ENCODE measurements at regions not wholly inside any gene's neighbourhood (a gene's known extent, or its start where the extent isn't known, plus 50 kb on each side); places are given as distances from the start of the nearest gene placed in this dataset.

DNA sequence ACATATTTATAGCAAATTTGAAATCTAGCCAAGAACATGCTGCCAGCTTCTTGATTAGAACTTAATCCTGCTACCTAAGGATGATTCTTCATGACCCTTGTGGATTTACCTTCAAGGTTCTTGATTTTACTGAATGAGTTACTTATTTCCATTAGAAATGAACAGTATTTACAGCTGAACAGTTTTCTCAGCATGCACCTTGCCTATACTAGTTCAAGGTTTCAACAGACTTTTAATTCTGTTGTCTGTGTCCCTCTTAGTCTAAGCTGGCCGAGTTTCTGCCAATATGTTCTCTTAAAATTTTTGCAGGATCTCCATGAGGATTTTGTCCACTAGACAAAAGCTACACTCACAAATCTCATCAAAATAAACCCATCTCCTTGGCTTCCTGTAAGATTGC lies 188.8 kb upstream of the ST8SIA4 start:
- no peak overlapping the region for H3K4me2 ChIP-seq (ENCODE audit: insufficient read depth, low read length)
- H3K27me3 ChIP-seq (ENCODE audit: insufficient read depth, low read length, poor library complexity), result no peaks in the 10 kb centered on the region
- H3K4me3 ChIP-seq (ENCODE audit: low read depth in 1 of 2, low read length in 2 of 2), result no peak overlapping the region
- H3K4me1 ChIP-seq (ENCODE audit: insufficient read depth, low read length), result no peaks in the 10 kb centered on the region
- H3K79me2 ChIP-seq (ENCODE audit: insufficient read depth, low read length), result no peaks in the 10 kb centered on the region
- no peaks in the 10 kb centered on the region for H3K36me3 ChIP-seq (ENCODE audit: insufficient read depth, low read length)
- no peak overlapping the region for H2AFZ ChIP-seq (ENCODE audit: low read depth, low read length)
- no peak for DNase-seq
- no peak overlapping the region for H3K27ac ChIP-seq (ENCODE audit: low read length)
- no peaks in the 10 kb centered on the region for H3K9me3 ChIP-seq (ENCODE audit: insufficient read depth, low read length, severe bottlenecking)
- no peak for TF ChIP-seq CTCF (IDR thresholded peaks at IDR 0.05; ENCODE audit: borderline replicate concordance, extremely low read depth, low read length, poor library complexity, severe bottlenecking)
- no peak overlapping the region for H3K9ac ChIP-seq (ENCODE audit: low read depth, low read length)
- ATAC-seq (ENCODE audit: insufficient read depth, low read depth), result no peak
- H4K20me1 ChIP-seq (ENCODE audit: insufficient read depth, low read length), result no peaks in the 10 kb centered on the region

GRCh38 chr5:101084353-101084752 lies 181.3 kb upstream of the ST8SIA4 start:
- Histone ChIP-seq H3K36me3 (ENCODE audit: insufficient read depth, low read length) (no peaks in the 10 kb centered on the region), H3K4me3 (ENCODE audit: low read depth in 1 of 2, low read length in 2 of 2) (no peak overlapping the region)
- no peak for ATAC-seq (ENCODE audit: insufficient read depth, low read depth)

GRCh38 chr5:101080462-101081240 lies 177.6 kb upstream of the ST8SIA4 start:
- H3K79me2 ChIP-seq (ENCODE audit: insufficient read depth, low read length), result no peaks in the 10 kb centered on the region
- no peak overlapping the region for H3K4me3 ChIP-seq (ENCODE audit: low read depth in 1 of 2, low read length in 2 of 2)
- H3K36me3 ChIP-seq (ENCODE audit: insufficient read depth, low read length), result no peaks in the 10 kb centered on the region
- no peak overlapping the region for H2AFZ ChIP-seq (ENCODE audit: low read depth, low read length)
- no peaks in the 10 kb centered on the region for H4K20me1 ChIP-seq (ENCODE audit: insufficient read depth, low read length)
- DNase-seq (no peak), ATAC-seq (ENCODE audit: insufficient read depth, low read depth) (no peak)
- no peaks in the 10 kb centered on the region for H3K9me3 ChIP-seq (ENCODE audit: insufficient read depth, low read length, severe bottlenecking)
- H3K4me2 ChIP-seq (ENCODE audit: insufficient read depth, low read length), result no peak overlapping the region
- no peak overlapping the region for H3K9ac ChIP-seq (ENCODE audit: low read depth, low read length)
- no peaks in the 10 kb centered on the region for H3K4me1 ChIP-seq (ENCODE audit: insufficient read depth, low read length)
- TF ChIP-seq CTCF (IDR thresholded peaks at IDR 0.05; ENCODE audit: borderline replicate concordance, extremely low read depth, low read length, poor library complexity, severe bottlenecking), result no peak
- no peak for TF ChIP-seq EZH2 (IDR thresholded peaks at IDR 0.05; ENCODE audit: borderline replicate concordance, low read depth, low read length, severe bottlenecking)
- H3K27me3 ChIP-seq (ENCODE audit: insufficient read depth, low read length, poor library complexity), result no peaks in the 10 kb centered on the region
- no peak overlapping the region for H3K27ac ChIP-seq (ENCODE audit: low read length)

More at GRCh38 chr5:101084353-101084752, 181.3 kb upstream of the ST8SIA4 start:
- no peak for DNase-seq
- no peak overlapping the region for H3K4me2 ChIP-seq (ENCODE audit: insufficient read depth, low read length)
- no peaks in the 10 kb centered on the region for H3K9me3 ChIP-seq (ENCODE audit: insufficient read depth, low read length, severe bottlenecking)
- H2AFZ ChIP-seq (ENCODE audit: low read depth, low read length), result no peak overlapping the region; the same call in 1 of the 2 replicates
- no peak for TF ChIP-seq CTCF (IDR thresholded peaks at IDR 0.05; ENCODE audit: borderline replicate concordance, extremely low read depth, low read length, poor library complexity, severe bottlenecking)
- no peak for TF ChIP-seq EZH2 (IDR thresholded peaks at IDR 0.05; ENCODE audit: borderline replicate concordance, low read depth, low read length, severe bottlenecking)
- no peaks in the 10 kb centered on the region for H4K20me1 ChIP-seq (ENCODE audit: insufficient read depth, low read length)
- H3K27me3 ChIP-seq (ENCODE audit: insufficient read depth, low read length, poor library complexity), result no peaks in the 10 kb centered on the region
- no peak overlapping the region for H3K27ac ChIP-seq (ENCODE audit: low read length)
- no peaks in the 10 kb centered on the region for H3K4me1 ChIP-seq (ENCODE audit: insufficient read depth, low read length)
- no peak overlapping the region for H3K9ac ChIP-seq (ENCODE audit: low read depth, low read length)
- no peaks in the 10 kb centered on the region for H3K79me2 ChIP-seq (ENCODE audit: insufficient read depth, low read length)

Measured in DND-41 (cell line).